OCI-M2 (cell line): ENCODE measurements at regions not wholly inside any gene's neighbourhood (a gene's known extent, or its start where the extent isn't known, plus 50 kb on each side); places are given as distances from the start of the nearest gene placed in this dataset.

Experiments used
- DNase-seq: peaks from one replicate; lab custom pipeline; 2025; ENCODE audit not compliant: unreplicated experiment; lab: John Stamatoyannopoulos, UW

- no peak for DNase-seq
These were observed 308.5 kb upstream of the ARRDC3 start for GRCh38 chr5:91691592-91691991.

GRCh38 chr5:91690921-91691320, 307.8 kb upstream of the ARRDC3 start:
- DNase-seq = no peak

GRCh38 chr5:91687430-91687829, 304.3 kb upstream of the ARRDC3 start:
- DNase-seq = no peak

GRCh38 chr5:91684625-91685024, 301.5 kb upstream of the ARRDC3 start:
- no peak for DNase-seq

DNA sequence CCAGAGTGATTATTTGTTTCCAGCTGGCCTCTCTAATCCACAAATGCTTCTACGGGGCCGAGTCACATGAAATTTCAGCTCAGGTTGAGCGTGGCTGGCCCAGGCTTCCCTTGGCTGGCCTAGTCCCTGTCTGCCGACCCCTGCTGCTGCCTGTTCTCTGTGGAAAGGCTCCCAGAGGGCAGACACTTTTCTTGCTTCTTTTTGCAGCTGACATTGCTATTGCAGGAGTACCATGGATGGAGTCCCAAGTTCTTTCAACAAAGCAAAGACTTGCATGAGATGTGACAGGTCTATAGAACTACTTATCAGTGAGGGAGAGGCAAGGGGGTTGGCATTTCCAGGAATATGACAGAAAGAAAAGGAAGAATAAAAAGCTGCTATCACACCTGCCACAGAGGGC, 287.4 kb upstream of the ARRDC3 start:
- no peak for DNase-seq

GRCh38 chr5:91670122-91670521, 287.0 kb upstream of the ARRDC3 start:
- no peak for DNase-seq

- DNase-seq = no peak
These were observed 285.1 kb upstream of the ARRDC3 start for GRCh38 chr5:91668261-91668660.

DNA sequence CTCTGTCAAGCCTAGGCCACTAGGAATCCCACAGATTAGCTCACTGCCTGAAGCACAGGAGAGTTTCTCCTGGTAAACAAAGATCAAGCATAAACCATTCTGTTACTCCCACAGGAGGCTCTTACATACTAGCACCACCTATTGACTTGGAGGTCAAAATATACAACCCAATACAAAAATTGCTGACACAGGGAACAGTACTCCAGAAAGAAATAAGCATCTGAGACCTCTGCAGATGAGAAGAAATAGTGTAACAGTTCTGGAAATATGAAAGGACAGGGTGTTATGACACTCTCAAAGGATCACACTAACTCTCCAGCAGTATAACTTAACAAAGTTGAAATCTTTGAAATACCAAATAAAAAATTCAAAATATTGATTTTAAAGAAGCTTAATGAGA, 269.6 kb upstream of the ARRDC3 start:
- no peak for DNase-seq

DNA sequence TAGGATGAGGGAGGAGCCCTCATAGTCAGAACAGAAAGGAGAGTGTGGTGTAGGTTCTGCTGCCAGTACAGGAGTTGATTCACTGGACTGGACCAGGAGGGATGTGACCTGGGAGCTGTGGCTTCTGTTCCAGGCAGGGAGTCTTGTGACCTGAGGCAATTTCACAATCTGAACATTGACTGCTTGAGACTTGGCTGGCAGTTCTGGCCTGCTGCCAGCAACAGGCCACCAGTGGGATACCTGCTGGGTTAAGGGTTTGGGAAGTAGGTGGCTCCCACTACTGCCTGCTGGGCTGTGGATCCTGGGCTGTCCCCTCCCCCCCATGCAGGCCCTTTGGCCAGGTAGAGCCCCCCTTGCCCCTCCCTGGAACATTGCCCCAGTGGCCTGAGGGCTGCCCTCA, 268.6 kb upstream of the ARRDC3 start:
- DNase-seq = no peak

GRCh38 chr5:91645347-91645746, 262.2 kb upstream of the ARRDC3 start:
- no peak for DNase-seq

GRCh38 chr5:91643797-91644196, 260.7 kb upstream of the ARRDC3 start:
- DNase-seq = no peak

DNA sequence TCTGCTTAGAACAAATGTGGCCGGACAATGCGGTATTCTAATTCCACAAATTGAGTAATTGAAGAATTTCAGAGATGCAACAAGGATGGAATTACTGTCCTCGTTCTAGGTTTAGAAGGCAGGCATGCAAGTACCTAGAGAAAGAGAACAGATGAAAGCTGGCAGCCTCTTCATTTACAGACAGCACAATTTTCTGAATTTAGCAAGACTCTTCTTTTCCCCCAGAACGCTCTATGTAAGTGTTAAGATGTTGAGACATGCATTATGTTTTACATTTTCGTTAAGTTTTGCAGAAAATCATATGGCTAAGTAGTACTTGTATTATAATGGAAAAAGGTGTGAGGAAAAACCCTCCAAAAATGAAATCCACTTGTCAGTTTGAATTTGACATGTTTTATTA, 259.5 kb upstream of the ARRDC3 start:
- DNase-seq = no peak

DNA sequence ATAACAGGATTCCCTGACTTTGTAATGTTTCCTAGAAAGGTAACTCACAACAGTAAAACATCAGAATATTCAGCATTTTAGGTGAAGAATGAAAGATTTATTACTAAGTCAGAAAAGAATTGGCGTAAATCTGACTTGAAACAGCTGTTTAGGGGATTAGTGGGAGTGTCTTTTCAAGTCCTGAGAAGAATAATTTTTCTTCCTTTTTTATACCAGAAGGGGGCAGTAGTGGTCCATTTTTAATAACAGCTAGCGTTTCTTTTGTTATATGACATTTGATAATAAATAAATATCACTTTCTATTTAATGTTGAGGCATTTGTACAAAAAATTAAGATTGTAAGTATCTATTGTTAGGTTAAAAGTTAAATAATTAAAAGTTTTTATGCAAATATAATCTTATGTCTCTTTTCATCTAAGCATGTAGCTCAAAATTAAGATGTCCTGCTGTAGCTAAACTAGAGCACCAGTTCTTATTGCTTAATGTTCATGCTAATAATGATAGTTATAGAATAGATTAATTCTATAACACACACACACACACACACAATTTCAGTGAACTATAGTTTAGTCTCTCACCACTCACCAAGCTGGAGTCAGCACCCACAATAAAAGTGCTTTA, 258.7 kb upstream of the ARRDC3 start:
- DNase-seq = peak; percentile 18

DNA sequence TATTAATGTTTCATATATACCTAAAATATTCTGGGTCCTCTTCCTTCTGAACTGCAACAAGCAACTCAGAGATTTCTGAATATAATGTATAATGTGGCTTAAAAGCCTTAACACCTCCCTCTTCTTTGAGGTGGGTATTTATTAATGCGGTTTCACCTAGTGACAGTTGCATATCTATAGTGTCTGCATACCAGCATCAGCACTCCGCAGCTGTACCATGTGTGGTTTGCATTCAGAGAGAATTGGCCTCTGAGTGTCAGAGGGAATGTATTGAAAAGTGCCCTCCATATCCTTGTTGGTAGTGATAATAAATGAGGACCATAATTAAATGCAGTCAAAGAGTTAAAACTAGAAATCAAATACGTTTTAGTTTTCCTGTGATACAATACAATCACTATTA, 256.6 kb upstream of the ARRDC3 start:
- DNase-seq = no peak

GRCh38 chr5:91638010-91638409, 254.9 kb upstream of the ARRDC3 start:
- no peak for DNase-seq

GRCh38 chr5:91635950-91636734, 253.0 kb upstream of the ARRDC3 start:
- no peak for DNase-seq

DNA sequence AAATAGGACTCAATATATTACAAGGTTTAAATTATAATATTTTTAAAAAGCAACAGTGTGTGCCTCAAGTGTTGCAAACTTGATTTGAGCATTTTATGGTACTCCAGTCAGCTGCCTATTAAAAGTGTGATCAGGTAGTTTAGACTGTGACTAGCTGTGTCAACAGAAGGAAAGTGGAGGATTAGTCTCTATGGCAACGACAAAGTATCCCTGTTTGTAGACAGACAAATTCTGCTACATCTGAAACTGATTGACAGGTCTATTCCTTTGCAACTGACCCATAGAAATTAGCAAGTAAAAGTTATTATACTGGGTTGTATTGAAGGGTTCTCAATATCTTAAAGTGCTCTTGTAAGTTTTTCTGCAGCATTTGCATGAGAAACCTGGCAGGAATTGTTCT, 249.8 kb upstream of the ARRDC3 start:
- DNase-seq = no peak

DNA sequence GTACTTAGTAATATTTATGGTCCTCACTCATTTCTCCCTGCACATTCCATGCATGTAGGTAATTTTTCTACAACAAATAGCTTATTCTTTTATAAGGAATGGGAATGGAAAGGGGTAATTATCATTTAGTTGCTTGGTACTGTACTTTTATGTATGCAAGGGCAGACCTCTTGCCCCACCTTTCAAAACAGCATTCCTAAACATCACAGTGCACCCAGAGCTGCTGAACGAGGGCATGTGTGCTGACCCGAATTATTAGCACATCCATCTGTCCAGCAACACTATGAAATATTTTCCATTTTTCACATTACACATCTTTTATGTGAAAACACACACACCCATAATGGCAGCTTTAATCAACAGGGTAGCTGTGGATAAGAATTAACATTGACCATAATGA, 228.6 kb upstream of the ARRDC3 start:
- no peak for DNase-seq

DNA sequence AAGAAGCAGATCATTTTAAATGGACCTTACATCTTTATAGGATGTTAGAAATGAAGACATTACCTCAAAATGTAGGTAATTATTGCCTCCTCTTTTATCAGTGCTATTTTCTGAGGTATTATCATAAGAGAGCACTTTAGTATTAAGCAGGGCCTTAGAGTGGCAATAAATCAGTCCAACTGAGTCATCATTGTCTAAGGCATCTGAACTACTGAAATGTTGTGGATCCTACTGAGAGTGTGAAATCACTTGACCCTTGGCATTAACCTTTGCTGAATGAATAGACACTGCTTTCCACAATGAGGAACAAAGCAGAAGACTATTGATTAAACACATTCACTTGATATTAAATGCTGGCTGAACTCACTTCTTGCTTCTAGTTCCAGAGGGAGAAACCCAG, 224.6 kb upstream of the ARRDC3 start:
- no peak for DNase-seq

GRCh38 chr5:91599863-91600262, 216.7 kb upstream of the ARRDC3 start:
- no peak for DNase-seq

GRCh38 chr5:91598216-91598615, 215.1 kb upstream of the ARRDC3 start:
- no peak for DNase-seq

- DNase-seq = no peak
These were observed 212.3 kb upstream of the ARRDC3 start for GRCh38 chr5:91595424-91595823.

DNA sequence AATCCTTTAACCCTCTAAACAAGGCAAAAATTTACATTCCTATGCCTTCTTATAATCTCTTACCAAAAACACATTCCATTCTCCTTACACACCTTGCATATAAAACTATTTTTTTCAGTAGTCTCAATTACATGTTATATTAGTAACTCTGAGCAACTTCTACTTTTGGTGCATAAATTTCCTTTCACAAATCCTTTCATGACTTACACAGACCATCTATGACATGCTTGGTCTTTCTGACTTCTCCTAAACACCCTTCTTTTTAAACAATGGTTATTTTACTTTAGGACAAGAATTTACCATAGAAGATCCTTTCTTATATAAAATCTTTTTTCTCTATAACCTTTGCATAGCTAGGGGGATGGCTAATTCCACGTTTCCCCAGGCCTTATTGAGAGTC, 208.0 kb upstream of the ARRDC3 start:
- DNase-seq = no peak
